HepG2 (cell line): ENCODE measurements at regions not wholly inside any gene's neighbourhood (a gene's known extent, or its start where the extent isn't known, plus 50 kb on each side); places are given as distances from the start of the nearest gene placed in this dataset.

Experiments
- ATAC-seq: fragments of 200-7000 bp; cut with Tn5 transposase; 3 replicates; pipeline ENCODE4 v1.9.1; 2020; ENCODE audit warnings: mild to moderate bottlenecking, moderate library complexity
- BruUV-seq: library from RNA; stranded (reverse); fragments of 400-500 nt; replicated peaks from 2 replicates; lab custom pipeline; 2021; lab: Mats Ljungman, UMichigan
- CTCF ChIA-PET: fragments of 300-600 bp; formaldehyde crosslinking; extraction: SDS; loops from one replicate; lab custom pipeline; 2021; ENCODE audit warnings: low total read pairs, inconsistent platforms, low intra/inter-chr PET ratio; lab: Yijun Ruan, JAX
- POLR2A ChIA-PET: fragments of 350-600 bp; sonication (Branson Sonifier 250); formaldehyde crosslinking; loops from one replicate; lab custom pipeline; 2020; ENCODE audit warnings: antibody characterized with exemption, inconsistent platforms; lab: Yijun Ruan, JAX
- DNase-seq: peaks from one replicate; pipeline ENCODE4 v3.0.0-alpha.2; 2015; ENCODE audit warnings: low spot score
- FAIRE-seq: peaks from 3 replicates; lab custom pipeline; 2011; peaks lifted over from hg19 to GRCh38; lab: Jason Lieb, UNC
- H2AFZ ChIP-seq: one replicate; pipeline ENCODE4 v1.6.1; 2011; ENCODE audit warnings: low read length, inconsistent platforms
- H3K27ac ChIP-seq: fragments of 300-600 bp; 3 replicates; pipeline ENCODE4 v1.8.0; 2011; ENCODE audit warnings: mixed run types, mild to moderate bottlenecking, mixed read lengths, low read length, inconsistent platforms; ENCODE audit not compliant: insufficient read depth; ENCODE audit errors: extremely low read length
- H3K27me3 ChIP-seq, 2 experiments: fragments of 200-600 bp in 1 of 2; 2 replicates in 1 of 2; 3 replicates in 1 of 2; pipeline versions ENCODE4 v1.6.0 to v1.8.0; 2011; ENCODE audit warnings: low read length in 2 of 2, mild to moderate bottlenecking in 2 of 2, moderate library complexity in 2 of 2, inconsistent platforms in 1 of 2; ENCODE audit not compliant: insufficient read depth in 2 of 2, control insufficient read depth in 1 of 2
- H3K36me3 ChIP-seq, 2 experiments: fragments of 200-600 bp in 1 of 2; replicated peaks in 1 of 2; 2 replicates in 1 of 2; 3 replicates in 1 of 2; pipeline versions ENCODE4 v1.5.1 to v1.8.0; 2011; ENCODE audit warnings: low read length in 2 of 2, inconsistent platforms in 1 of 2; ENCODE audit not compliant: insufficient read depth in 2 of 2, control insufficient read depth in 1 of 2
- H3K4me1 ChIP-seq: 2 replicates; pipeline ENCODE4 v1.5.1; 2012; ENCODE audit warnings: low read length, inconsistent platforms; ENCODE audit not compliant: insufficient read depth
- H3K4me2 ChIP-seq: 2 replicates; pipeline ENCODE4 v1.6.0; 2011; ENCODE audit warnings: low read depth, low read length, inconsistent platforms
- H3K4me3 ChIP-seq, 3 experiments: fragments of 200-600 bp in 1 of 3; sonication (generic), shearing (Covaris generic) in 1 of 3; replicated peaks in 1 of 3; 2 replicates each; pipeline ENCODE4 v1.5.1; 2011 to 2016; ENCODE audit warnings: low read length in 3 of 3, inconsistent platforms in 2 of 3, low read depth in 2 of 3, mild to moderate bottlenecking in 2 of 3, control low read depth in 1 of 3, mixed read lengths in 1 of 3; ENCODE audit not compliant: insufficient read depth in 1 of 3
- H3K79me2 ChIP-seq: one replicate; pipeline ENCODE4 v1.6.1; 2011; ENCODE audit warnings: low read length, inconsistent platforms; ENCODE audit not compliant: insufficient read depth
- H3K9ac ChIP-seq: 2 replicates; pipeline ENCODE4 v1.6.0; 2011; ENCODE audit warnings: mild to moderate bottlenecking, low read depth, low read length, inconsistent platforms; ENCODE audit not compliant: insufficient read depth
- H3K9me3 ChIP-seq: 2 replicates; pipeline ENCODE4 v1.5.1; 2012; ENCODE audit warnings: mild to moderate bottlenecking, low read length
- H4K20me1 ChIP-seq: 2 replicates; pipeline ENCODE4 v1.6.0; 2011; ENCODE audit warnings: inconsistent platforms, mild to moderate bottlenecking, low read length, moderate library complexity; ENCODE audit not compliant: insufficient read depth
- FLYWCH1 ChIP-seq: sonication (generic); formaldehyde crosslinking; IDR thresholded peaks from 2 replicates; pipeline ENCODE4 v1.8.1; 2023; ENCODE audit warnings: mild to moderate bottlenecking, missing genetic modification reagents
- MLLT10 ChIP-seq: sonication (generic); formaldehyde crosslinking; IDR thresholded peaks from 2 replicates; pipeline ENCODE4 v1.4.0; 2020; ENCODE audit warnings: missing genetic modification reagents
- MXD4 ChIP-seq: IDR thresholded peaks from 2 replicates; pipeline ENCODE4 v1.6.1; 2016; ENCODE audit warnings: mild to moderate bottlenecking, missing biosample characterization, missing genetic modification reagents
- NR2F2 ChIP-seq: IDR thresholded peaks from 2 replicates; pipeline ENCODE4 v1.6.1; 2012; ENCODE audit warnings: low read depth, inconsistent platforms, borderline replicate concordance
- ONECUT2 ChIP-seq: sonication (generic); formaldehyde crosslinking; IDR thresholded peaks from 2 replicates; pipeline ENCODE4 v1.4.0; 2020; ENCODE audit warnings: missing genetic modification reagents
- SIN3B ChIP-seq: fragments of 150-350 bp; IDR thresholded peaks from 2 replicates; pipeline ENCODE4 v1.6.1; 2014; ENCODE audit warnings: low read length
- SOX5 ChIP-seq: IDR thresholded peaks from 2 replicates; pipeline ENCODE4 v1.6.1; 2016; ENCODE audit warnings: borderline replicate concordance
- ZBTB40 ChIP-seq, 2 experiments: fragments of 450-650 bp in 1 of 2; sonication (generic) in 1 of 2; formaldehyde crosslinking in 1 of 2; IDR thresholded peaks; 2 replicates each; pipeline versions ENCODE4 v1.6.1 to v1.8.0; 2016 to 2022; ENCODE audit warnings: antibody characterized with exemption in 1 of 2, mild to moderate bottlenecking in 1 of 2, missing genetic modification reagents in 1 of 2
- ZNF207 ChIP-seq: fragments of 450-650 bp; IDR thresholded peaks from 2 replicates; pipeline ENCODE4 v1.6.1; 2016; ENCODE audit warnings: antibody characterized with exemption, borderline replicate concordance
- ZNF501 ChIP-seq: sonication (generic); formaldehyde crosslinking; IDR thresholded peaks from 2 replicates; pipeline ENCODE4 v1.5.1; 2020; ENCODE audit warnings: mild to moderate bottlenecking, moderate library complexity, missing genetic modification reagents
- ZNF747 ChIP-seq: sonication (generic); formaldehyde crosslinking; IDR thresholded peaks from 2 replicates; pipeline ENCODE4 v1.8.1; 2023; ENCODE audit warnings: missing genetic modification reagents, mild to moderate bottlenecking, borderline replicate concordance
- ZSCAN5A ChIP-seq: sonication (generic); formaldehyde crosslinking; IDR thresholded peaks from 2 replicates; pipeline ENCODE4 v1.8.0; 2022; ENCODE audit warnings: mild to moderate bottlenecking, missing genetic modification reagents, borderline replicate concordance
- ZXDC ChIP-seq: sonication (generic); formaldehyde crosslinking; IDR thresholded peaks from 2 replicates; pipeline ENCODE4 v1.5.0; 2020; ENCODE audit warnings: mild to moderate bottlenecking, missing genetic modification reagents
- WGBS: methylation state at CpG from one replicate; pipeline ENCODE4 v1.1.6; 2017; ENCODE audit warnings: low lambda C conversion rate; 5-methylcytosine and 5-hydroxymethylcytosine counted together
- in situ Hi-C: cut with HindIII; loops from 2 replicates; pipeline ENCODE4 v1.10.0; 2017; ENCODE audit warnings: low pct_unique_long_range_greater_than_20kb; ENCODE audit not compliant: extremely low pct_ligation_motif_present
- intact Hi-C: fragments of 100-400 bp; cut with micrococcal nuclease; formaldehyde crosslinking; loops from one replicate; pipeline ENCODE4 v1.10.0; 2022; ENCODE audit not compliant: unreplicated experiment

GRCh38 chr5:5586721-5587120 lies 164.2 kb downstream of the ICE1 start:
- H3K4me1 ChIP-seq = no peaks in the 10 kb centered on the region
- no peak overlapping the region for H3K4me2 ChIP-seq
- ChIA-PET POLR2A (no interaction called here), CTCF (no interaction called here)
- 0% methylated on average over 2 of the region's 2 CpGs for WGBS
- no peaks in the 10 kb centered on the region for H4K20me1 ChIP-seq
- ATAC-seq = no peak
- H3K27me3 ChIP-seq = peaks cover 1 to 9% of the 10 kb centered on the region in 2 experiments; a peak in 2 of 5 replicates
- intact Hi-C loops (no loop called here), in situ Hi-C loops (no loop called here)
- FAIRE-seq = no peak
- no peaks in the 10 kb centered on the region for H3K79me2 ChIP-seq
- H3K4me3 ChIP-seq = no peak overlapping the region
- H2AFZ ChIP-seq = no peak overlapping the region
- H3K27ac ChIP-seq = no peak overlapping the region
- no peaks in the 10 kb centered on the region for H3K36me3 ChIP-seq
- no peak for DNase-seq
- BruUV-seq = no TSS peak
- H3K9me3 ChIP-seq = no peaks in the 10 kb centered on the region
- no peak overlapping the region for H3K9ac ChIP-seq
- TF ChIP-seq ZNF501 (CRISPR knock-in tag) (no peak), ZBTB40 (IDR thresholded peaks at IDR 0.05) (no peak), ZBTB40 (CRISPR knock-in tag; IDR thresholded peaks at IDR 0.05) (no peak), ONECUT2 (CRISPR knock-in tag) (no peak), ZSCAN5A (no peak), ZXDC (CRISPR knock-in tag) (no peak), MLLT10 (CRISPR knock-in tag) (no peak), MXD4 (CRISPR knock-in tag) (no peak), FLYWCH1 (CRISPR knock-in tag) (no peak), NR2F2 (no peak), SOX5 (CRISPR knock-in tag) (no peak), ZNF207 (no peak), ZNF747 (CRISPR knock-in tag) (no peak), SIN3B (no peak)
